Ishikawa (cell line): ENCODE measurements at regions not wholly inside any gene's neighbourhood (a gene's known extent, or its start where the extent isn't known, plus 50 kb on each side); places are given as distances from the start of the nearest gene placed in this dataset.

Experiments
- CEBPB ChIP-seq: IDR thresholded peaks from 2 replicates; pipeline ENCODE4 v1.6.1; 2012
- CREB1 ChIP-seq: IDR thresholded peaks from 2 replicates; pipeline ENCODE4 v1.6.1; 2012; ENCODE audit warnings: low read depth
- EGR1 ChIP-seq: IDR thresholded peaks from 2 replicates; pipeline ENCODE4 v1.6.1; 2012
- EP300 ChIP-seq: IDR thresholded peaks from 2 replicates; pipeline ENCODE4 v1.6.1; 2012; ENCODE audit warnings: borderline replicate concordance
- FOXM1 ChIP-seq: IDR thresholded peaks from 2 replicates; pipeline ENCODE4 v1.6.1; 2012; ENCODE audit warnings: low read depth, borderline replicate concordance
- MAX ChIP-seq: IDR thresholded peaks from 2 replicates; pipeline ENCODE4 v1.6.1; 2012
- NFIC ChIP-seq: IDR thresholded peaks from 2 replicates; pipeline ENCODE4 v1.6.1; 2012
- RAD21 ChIP-seq: IDR thresholded peaks from 2 replicates; pipeline ENCODE4 v1.6.1; 2012; ENCODE audit warnings: low read depth
- REST ChIP-seq: IDR thresholded peaks from 2 replicates; pipeline ENCODE4 v1.6.1; 2012; ENCODE audit warnings: low read depth, mild to moderate bottlenecking
- TAF1 ChIP-seq: IDR thresholded peaks from 2 replicates; pipeline ENCODE4 v1.6.1; 2012; ENCODE audit warnings: low read depth, mild to moderate bottlenecking
- TCF12 ChIP-seq: IDR thresholded peaks from 2 replicates; pipeline ENCODE4 v1.6.1; 2012; ENCODE audit warnings: low read depth
- TEAD4 ChIP-seq: IDR thresholded peaks from 2 replicates; pipeline ENCODE4 v1.6.1; 2012
- USF1 ChIP-seq: IDR thresholded peaks from 2 replicates; pipeline ENCODE4 v1.6.1; 2012
- YY1 ChIP-seq: IDR thresholded peaks from 2 replicates; pipeline ENCODE4 v1.6.1; 2012; ENCODE audit warnings: low read depth
- ZBTB7A ChIP-seq: IDR thresholded peaks from 2 replicates; pipeline ENCODE4 v1.6.1; 2012; ENCODE audit warnings: low read depth

GRCh38 chr7:94179466-94179865 is 175.3 kb upstream of the BET1 start:
- TF ChIP-seq ZBTB7A (no peak), TEAD4 (no peak), MAX (no peak), TCF12 (no peak)

GRCh38 chr7:94182066-94182465 is 177.9 kb upstream of the BET1 start:
- TF ChIP-seq CEBPB (no peak), NFIC (no peak), ZBTB7A (no peak), REST (no peak), CREB1 (no peak), YY1 (no peak), TAF1 (no peak), EGR1 (no peak), TCF12 (no peak), FOXM1 (no peak), USF1 (no peak), TEAD4 (no peak), EP300 (no peak), MAX (no peak), RAD21 (no peak)

- TF ChIP-seq REST (no peak), TCF12 (no peak), ZBTB7A (no peak)
These were observed 178.6 kb upstream of the BET1 start for GRCh38 chr7:94182721-94183120.

- TF ChIP-seq USF1 (peak; percentile 59), EP300 (peak; percentile 97), FOXM1 (peak; percentile 95), CREB1 (peak; percentile 44), NFIC (peak; percentile 74), ZBTB7A (no peak), CEBPB (peak; percentile 92), TAF1 (no peak), EGR1 (no peak), YY1 (no peak), MAX (peak; percentile 67), RAD21 (peak; percentile 21; the same call in 1 of the 2 replicates), REST (no peak), TEAD4 (peak; percentile 94), TCF12 (peak; percentile 94)
These were observed 179.2 kb upstream of the BET1 start for GRCh38 chr7:94183289-94183749.

GRCh38 chr7:94183891-94184290 is 179.7 kb upstream of the BET1 start:
- TF ChIP-seq RAD21 (no peak), CREB1 (no peak), EP300 (no peak), NFIC (no peak), MAX (no peak), REST (no peak), YY1 (no peak), TCF12 (no peak), EGR1 (no peak), ZBTB7A (no peak), TAF1 (no peak)
